SJCRH30 (cell line): ENCODE measurements at regions not wholly inside any gene's neighbourhood (a gene's known extent, or its start where the extent isn't known, plus 50 kb on each side); places are given as distances from the start of the nearest gene placed in this dataset.
A peak's percentile ranks its signal among the peaks of the same experiment; 100 is the strongest.
"Not testable (repeated sequence)": the region's sequence is repeated elsewhere in the genome, so short reads cannot be mapped to it uniquely, and the experiment has no call there.

ENCODE experiments used
- DNase-seq, 2 experiments: peaks; one replicate each; pipeline ENCODE4 v3.0.0-alpha.2; 2015 to 2020
- H3K27ac ChIP-seq: fragments of 250-450 bp; sonication (Bioruptor Pico); 2 replicates; pipeline ENCODE4 v1.5.1; 2020; ENCODE audit warnings: mild to moderate bottlenecking, moderate library complexity
- H3K27me3 ChIP-seq: fragments of 250-450 bp; sonication (Bioruptor Pico); 2 replicates; pipeline ENCODE4 v1.5.1; 2020; ENCODE audit warnings: mild to moderate bottlenecking, moderate library complexity
- H3K36me3 ChIP-seq: fragments of 250-450 bp; sonication (Bioruptor Pico); 2 replicates; pipeline ENCODE4 v1.5.1; 2020; ENCODE audit warnings: mild to moderate bottlenecking, moderate library complexity
- H3K4me1 ChIP-seq: fragments of 250-450 bp; sonication (Bioruptor Pico); 2 replicates; pipeline ENCODE4 v1.5.1; 2020; ENCODE audit warnings: mild to moderate bottlenecking, moderate library complexity
- H3K4me3 ChIP-seq: fragments of 250-450 bp; sonication (Bioruptor Pico); 2 replicates; pipeline ENCODE4 v1.5.1; 2020; ENCODE audit warnings: mild to moderate bottlenecking, moderate library complexity
- H3K9me3 ChIP-seq: fragments of 250-450 bp; sonication (Bioruptor Pico); replicated peaks from 2 replicates; pipeline ENCODE4 v1.5.1; 2020; ENCODE audit warnings: mild to moderate bottlenecking, moderate library complexity

DNA sequence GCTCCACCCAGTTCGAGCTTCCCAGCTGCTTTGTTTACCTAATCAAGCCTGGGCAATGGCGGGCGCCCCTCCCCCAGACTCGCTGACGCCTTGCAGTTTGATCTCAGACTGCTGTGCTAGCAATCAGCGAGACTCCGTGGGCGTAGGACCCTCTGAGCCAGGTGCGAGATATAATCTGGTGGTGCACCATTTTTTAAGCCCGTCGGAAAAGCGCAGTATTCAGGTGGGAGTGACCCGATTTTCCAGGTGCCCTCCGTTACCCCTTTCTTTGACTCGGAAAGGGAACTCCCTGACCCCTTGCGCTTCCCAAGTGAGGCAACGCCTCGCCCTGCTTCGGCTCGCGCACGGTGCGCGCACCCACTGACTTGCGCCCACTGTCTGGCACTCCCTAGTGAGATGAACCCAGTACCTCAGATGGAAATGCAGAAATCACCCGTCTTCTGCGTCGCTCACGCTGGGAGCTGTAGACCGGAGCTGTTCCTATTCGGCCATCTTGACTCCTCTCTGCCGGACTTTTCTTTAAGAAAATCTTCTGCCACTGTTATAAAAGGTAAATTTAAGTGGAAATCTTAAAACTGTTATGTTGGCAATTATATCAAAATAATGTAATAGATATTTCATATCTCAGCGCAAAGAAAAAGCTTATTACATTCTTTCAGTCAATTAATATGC, 313.5 kb upstream of the FSIP2 start:
- not testable (repeated sequence) for DNase-seq, H3K4me3 ChIP-seq, H3K9me3 ChIP-seq, H3K27ac ChIP-seq, H3K4me1 ChIP-seq, H3K36me3 ChIP-seq, H3K27me3 ChIP-seq

DNA sequence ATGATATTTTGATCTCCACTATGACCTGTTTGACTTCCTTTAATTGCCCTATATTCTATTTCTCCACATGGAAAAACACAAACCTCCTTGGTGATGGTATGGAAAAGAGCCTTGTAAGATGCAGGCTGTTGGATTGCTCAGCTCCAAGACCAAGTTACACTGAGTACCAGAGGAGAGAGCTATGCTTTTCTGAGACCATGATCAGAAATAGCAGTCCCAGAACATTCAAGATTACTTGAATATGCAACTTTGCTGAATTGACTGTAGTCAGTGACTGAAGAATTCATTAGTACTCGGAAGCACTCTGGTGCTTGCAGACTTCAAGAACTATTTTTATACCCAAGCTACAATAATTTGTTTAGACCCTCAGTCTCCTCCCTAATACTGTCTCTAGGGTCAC, 310.6 kb upstream of the FSIP2 start:
- no peaks in the 10 kb centered on the region; the same call in 1 of the 2 replicates for H3K9me3 ChIP-seq

DNA sequence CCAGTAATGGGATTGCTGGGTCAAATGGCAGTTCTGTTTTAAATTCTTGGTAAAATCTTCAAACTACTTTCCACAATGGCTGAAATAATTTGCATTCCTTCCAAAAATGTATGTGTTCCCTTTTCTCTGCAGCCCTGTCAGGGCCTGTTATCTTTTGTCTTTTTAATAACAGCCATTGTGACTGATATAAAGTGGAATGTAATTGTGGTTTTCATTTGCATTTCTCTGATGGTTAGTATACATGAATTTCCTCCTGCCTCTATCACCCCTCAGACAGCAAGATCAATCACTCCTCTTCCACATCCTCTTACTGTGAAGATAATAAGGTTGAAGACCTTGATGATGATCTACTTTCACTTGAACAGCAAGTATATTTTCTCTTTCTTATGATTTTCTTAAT, 304.8 kb upstream of the FSIP2 start:
- Histone ChIP-seq H3K27ac (no peak overlapping the region), H3K4me1 (no peaks in the 10 kb centered on the region), H3K27me3 (no peaks in the 10 kb centered on the region), H3K36me3 (no peaks in the 10 kb centered on the region), H3K4me3 (no peak overlapping the region), H3K9me3 (no peaks in the 10 kb centered on the region)
- no peak for DNase-seq

More for the DNA sequence above, 310.6 kb upstream of the FSIP2 start:
- no peaks in the 10 kb centered on the region for H3K36me3 ChIP-seq
- no peaks in the 10 kb centered on the region for H3K27me3 ChIP-seq
- no peaks in the 10 kb centered on the region for H3K4me1 ChIP-seq
- DNase-seq, result no peak
- H3K4me3 ChIP-seq, result no peak overlapping the region
- H3K27ac ChIP-seq, result no peak overlapping the region

DNA sequence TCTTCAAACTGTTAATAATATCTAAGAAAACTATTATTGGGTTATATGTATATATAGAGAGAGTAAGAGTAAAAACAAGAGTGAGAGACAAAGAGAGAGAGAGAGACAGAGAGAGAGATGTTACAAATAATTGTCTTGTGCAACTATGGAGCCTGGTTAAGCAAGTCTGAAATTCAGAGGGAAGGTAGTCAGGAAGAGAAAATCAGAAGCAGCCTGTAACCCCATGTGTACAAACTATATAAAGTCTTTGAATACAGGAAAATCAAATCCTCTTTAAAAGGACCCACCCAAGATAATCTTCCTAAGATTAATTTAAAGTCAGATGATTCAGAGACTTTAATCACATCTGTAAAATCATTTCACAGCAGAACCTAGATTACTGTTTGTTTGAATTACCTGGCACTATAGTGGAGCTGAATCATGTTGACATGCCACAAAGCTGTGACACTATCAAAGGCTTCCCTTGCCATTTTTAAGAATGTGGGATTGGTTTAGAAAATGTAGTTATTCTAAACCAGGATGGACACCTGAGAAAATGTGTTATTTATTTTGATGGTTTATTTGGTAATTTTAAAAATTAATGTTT, 301.7 kb upstream of the FSIP2 start:
- Histone ChIP-seq H3K4me3 (no peak overlapping the region), H3K4me1 (no peaks in the 10 kb centered on the region), H3K36me3 (no peaks in the 10 kb centered on the region), H3K27me3 (no peaks in the 10 kb centered on the region), H3K9me3 (no peaks in the 10 kb centered on the region), H3K27ac (no peak overlapping the region)
- no peak for DNase-seq

DNA sequence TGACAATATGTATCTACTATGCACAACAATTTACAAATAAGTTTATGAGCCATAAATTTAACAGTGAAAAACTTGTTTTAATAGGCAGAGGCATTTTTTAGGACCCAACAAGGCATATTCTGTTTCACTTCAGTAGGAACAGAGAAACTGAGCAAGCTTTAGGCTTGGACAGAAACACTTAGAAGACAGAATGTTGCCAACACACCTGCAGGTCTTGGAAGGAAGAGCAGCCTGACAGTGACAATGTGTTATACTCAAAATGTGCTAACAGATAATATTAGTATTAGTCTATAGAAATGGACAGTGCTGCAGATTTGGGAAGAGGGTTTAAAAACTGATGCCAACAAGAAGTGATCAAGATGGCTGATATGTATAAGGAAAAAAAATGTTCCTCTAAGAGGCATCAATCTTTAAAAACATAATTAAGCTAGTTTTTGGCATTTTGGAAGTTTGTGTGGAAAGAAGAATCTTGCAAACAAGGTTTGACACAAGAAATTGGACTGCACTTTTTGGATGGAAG, 297.1 kb upstream of the FSIP2 start:
- no peak overlapping the region for H3K27ac ChIP-seq
- no peaks in the 10 kb centered on the region for H3K9me3 ChIP-seq
- H3K4me3 ChIP-seq, result no peak overlapping the region
- DNase-seq, result no peak
- H3K36me3 ChIP-seq, result no peaks in the 10 kb centered on the region
- no peaks in the 10 kb centered on the region for H3K27me3 ChIP-seq
- H3K4me1 ChIP-seq, result no peaks in the 10 kb centered on the region

DNA sequence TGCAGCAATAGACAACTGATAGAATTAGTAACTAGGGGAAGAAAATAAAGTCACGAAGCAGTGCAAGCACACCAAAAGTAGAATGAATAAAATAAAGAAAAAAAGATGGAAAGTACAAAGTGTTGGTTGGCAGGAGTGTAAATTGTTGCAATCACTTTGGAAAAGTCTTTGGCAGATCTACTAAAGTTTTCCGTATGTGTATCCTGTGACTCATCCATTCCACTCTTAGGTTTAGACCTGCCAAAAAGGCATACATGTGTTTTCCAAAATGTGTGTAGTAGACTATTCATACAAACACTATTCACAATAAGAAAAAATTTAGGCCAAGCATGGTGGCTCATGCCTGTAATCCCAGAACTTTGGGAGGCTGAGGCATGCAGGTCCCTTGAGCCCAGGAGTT, 282.1 kb upstream of the FSIP2 start:
- H3K4me1 ChIP-seq, result no peaks in the 10 kb centered on the region
- DNase-seq, result no peak
- no peak overlapping the region for H3K4me3 ChIP-seq
- H3K9me3 ChIP-seq, result no peaks in the 10 kb centered on the region
- H3K27me3 ChIP-seq, result no peaks in the 10 kb centered on the region
- no peaks in the 10 kb centered on the region for H3K36me3 ChIP-seq
- no peak overlapping the region for H3K27ac ChIP-seq

DNA sequence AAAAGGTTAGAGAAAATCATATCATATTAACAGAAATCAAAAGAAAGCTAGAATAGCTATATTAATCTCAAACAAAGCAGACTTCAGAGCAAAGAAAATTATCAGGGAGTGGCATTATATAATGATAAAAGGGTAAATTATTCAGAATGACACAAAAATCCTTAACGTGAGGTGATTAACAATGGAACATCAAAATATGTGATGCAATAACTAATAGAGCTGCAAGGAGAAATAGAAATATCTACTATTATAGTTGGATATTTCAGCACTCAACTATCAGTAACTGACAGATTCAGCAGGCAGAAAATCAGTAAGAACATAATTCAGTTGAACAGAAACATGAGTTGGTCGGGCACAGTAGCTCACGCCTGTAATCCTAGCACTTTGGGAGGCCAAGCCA, 275.1 kb upstream of the FSIP2 start:
- no peak for DNase-seq
- Histone ChIP-seq H3K27me3 (no peaks in the 10 kb centered on the region), H3K36me3 (no peaks in the 10 kb centered on the region), H3K4me3 (no peak overlapping the region), H3K9me3 (no peaks in the 10 kb centered on the region), H3K27ac (no peak overlapping the region), H3K4me1 (no peaks in the 10 kb centered on the region)

DNA sequence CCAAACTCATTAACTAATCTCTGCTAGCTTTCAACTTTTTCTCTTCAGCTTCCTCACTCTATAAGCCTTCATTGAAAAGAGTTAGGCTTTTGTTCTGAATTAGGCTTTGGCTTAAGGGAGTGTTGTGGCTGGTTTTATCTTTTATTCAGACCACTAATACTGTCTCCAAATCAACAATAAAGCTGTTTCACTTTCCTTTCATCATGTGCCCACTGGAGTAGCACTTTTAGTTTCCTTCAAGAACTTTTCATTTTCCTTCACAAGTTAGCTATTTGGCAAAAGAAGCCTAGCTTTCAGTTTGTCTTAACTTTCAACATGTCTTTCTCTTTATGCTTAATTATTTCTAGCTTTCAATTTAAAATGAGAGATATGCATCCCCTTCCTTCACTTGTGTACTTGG, 271.7 kb upstream of the FSIP2 start:
- Histone ChIP-seq H3K36me3 (no peaks in the 10 kb centered on the region), H3K27ac (no peak overlapping the region), H3K9me3 (no peaks in the 10 kb centered on the region), H3K4me1 (no peaks in the 10 kb centered on the region), H3K27me3 (no peaks in the 10 kb centered on the region), H3K4me3 (no peak overlapping the region)
- DNase-seq, result no peak

DNA sequence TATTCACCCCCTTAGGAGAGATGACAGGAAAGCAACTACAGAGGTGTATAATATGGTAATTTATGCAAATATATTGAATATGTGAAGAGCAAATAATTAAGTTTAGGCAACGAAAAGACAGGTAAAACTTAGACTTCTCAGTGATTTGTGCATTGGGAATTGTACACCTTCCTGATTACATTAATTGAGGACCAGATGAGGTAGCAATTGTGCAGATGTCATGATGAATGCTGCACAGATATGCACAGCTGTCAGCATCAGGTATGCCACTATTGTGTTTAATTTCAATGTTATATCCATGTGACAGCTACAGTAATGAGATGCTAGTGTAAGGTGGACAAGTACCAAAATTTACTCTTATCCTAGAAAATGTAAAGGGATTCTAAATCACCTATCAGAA, 267.2 kb upstream of the FSIP2 start:
- Histone ChIP-seq H3K36me3 (no peaks in the 10 kb centered on the region), H3K27ac (no peak overlapping the region), H3K4me1 (no peaks in the 10 kb centered on the region), H3K27me3 (no peaks in the 10 kb centered on the region), H3K4me3 (no peak overlapping the region), H3K9me3 (no peaks in the 10 kb centered on the region)
- no peak for DNase-seq

DNA sequence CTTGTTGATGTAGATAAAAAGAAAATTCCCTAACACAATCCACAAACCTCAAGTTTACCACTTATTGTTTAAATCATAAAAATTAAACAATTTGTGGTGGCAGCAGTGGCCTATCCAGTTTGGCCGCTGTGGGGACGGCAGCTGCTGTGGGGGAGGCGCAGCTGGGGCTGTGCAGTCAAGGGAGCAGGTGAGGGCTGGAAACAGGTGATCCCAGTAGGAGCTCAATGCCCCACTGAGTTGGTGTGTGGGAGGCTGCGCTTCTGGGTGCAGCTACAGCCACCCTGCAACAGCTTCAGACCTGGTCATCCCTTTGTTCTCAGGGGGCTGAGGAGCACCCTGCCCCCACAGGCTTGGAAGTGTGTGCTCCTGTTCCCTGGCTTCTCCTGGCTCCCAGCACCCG, 266.0 kb upstream of the FSIP2 start:
- Histone ChIP-seq H3K4me3 (no peak overlapping the region), H3K27ac (no peak overlapping the region), H3K9me3 (no peaks in the 10 kb centered on the region), H3K27me3 (no peaks in the 10 kb centered on the region), H3K4me1 (no peaks in the 10 kb centered on the region), H3K36me3 (no peaks in the 10 kb centered on the region)
- DNase-seq, result peak; percentile 76

DNA sequence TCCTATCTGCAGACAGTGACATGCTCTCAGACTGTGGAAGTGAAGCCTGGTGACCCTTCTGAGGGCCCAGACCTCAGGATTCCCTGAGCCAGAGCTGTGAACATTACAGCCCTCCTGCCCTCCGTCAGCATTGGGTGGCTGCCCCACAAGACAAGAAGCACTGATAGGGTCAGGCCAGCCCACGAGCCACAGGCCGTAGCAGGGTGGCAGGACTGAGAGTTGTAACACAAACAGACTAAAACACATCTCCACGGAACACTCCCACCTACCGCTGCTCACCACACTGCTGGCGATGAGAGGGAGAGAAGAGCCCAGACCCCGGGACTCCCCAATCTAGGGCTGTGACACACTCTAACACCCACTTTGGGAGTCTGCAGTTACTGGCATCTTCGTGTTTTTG, 264.8 kb upstream of the FSIP2 start:
- Histone ChIP-seq H3K9me3 (no peaks in the 10 kb centered on the region), H3K4me3 (no peak overlapping the region), H3K27ac (no peak overlapping the region), H3K4me1 (no peaks in the 10 kb centered on the region), H3K36me3 (no peaks in the 10 kb centered on the region), H3K27me3 (no peaks in the 10 kb centered on the region)
- DNase-seq, result no peak

DNA sequence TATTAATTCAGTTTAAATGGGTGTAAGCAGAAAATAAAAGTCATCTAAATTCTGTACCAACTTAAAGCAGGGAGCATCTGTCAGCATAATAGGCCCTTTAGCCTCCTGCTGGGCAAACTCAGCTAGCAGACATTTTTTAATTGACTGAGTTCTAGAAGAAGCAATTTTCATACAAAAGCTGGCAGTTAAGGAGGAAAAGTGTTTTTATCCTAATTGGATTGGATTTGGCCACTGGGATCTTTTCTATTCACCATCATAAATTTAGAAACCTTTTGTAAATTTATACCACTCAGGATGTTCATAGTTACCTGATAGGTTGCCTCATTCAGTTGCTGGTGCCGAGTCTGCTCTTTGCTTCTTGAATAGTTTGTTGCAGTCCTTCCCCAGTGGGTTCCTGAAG, 262.7 kb upstream of the FSIP2 start:
- Histone ChIP-seq H3K27ac (no peak overlapping the region), H3K9me3 (no peaks in the 10 kb centered on the region), H3K27me3 (no peaks in the 10 kb centered on the region), H3K36me3 (no peaks in the 10 kb centered on the region), H3K4me3 (no peak overlapping the region), H3K4me1 (no peaks in the 10 kb centered on the region)
- no peak for DNase-seq

DNA sequence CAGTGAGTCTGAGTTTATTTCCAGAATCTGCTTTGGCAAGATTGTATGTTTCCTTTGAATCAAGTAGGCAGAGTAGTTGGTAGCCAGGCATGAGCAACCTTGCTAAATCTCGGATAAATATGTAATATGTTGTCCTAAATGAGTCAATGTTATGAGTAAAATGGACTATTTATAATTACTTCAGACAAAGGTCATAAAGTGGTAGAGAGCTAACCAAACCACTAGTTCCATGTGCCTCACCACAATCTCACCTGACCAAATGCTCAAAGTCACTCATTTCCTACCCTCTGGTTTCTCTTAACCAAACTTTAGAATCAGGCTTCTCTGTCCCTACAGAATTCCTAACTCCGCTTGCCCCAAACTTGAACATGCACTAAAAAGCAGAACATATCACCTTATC, 261.2 kb upstream of the FSIP2 start:
- H3K9me3 ChIP-seq, result no peaks in the 10 kb centered on the region
- H3K27me3 ChIP-seq, result no peaks in the 10 kb centered on the region
- no peak for DNase-seq
- no peak overlapping the region for H3K4me3 ChIP-seq
- H3K27ac ChIP-seq, result no peak overlapping the region
- H3K4me1 ChIP-seq, result no peaks in the 10 kb centered on the region
- H3K36me3 ChIP-seq, result no peaks in the 10 kb centered on the region

DNA sequence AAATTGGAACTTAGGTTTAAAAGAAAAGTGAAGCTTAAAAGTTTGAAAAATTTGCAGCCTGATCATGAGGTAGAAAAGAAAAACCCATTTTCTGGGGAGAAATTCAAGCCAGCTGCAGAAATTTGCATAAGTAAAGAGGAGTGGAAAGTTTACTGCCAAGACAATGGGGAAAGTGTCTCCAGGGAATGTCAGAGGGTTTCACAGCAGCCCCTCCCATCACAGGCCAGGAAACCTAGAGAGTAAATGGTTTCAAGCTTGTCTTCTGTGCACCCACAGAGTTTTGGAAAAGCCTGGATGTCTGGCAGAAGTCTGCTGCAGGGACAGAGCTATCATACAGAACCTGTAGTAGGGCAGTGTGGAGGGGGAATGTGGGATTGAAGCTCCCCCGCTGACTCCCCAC, 254.0 kb upstream of the FSIP2 start:
- H3K4me3 ChIP-seq, result no peak overlapping the region
- H3K27ac ChIP-seq, result no peak overlapping the region
- no peaks in the 10 kb centered on the region for H3K4me1 ChIP-seq
- no peaks in the 10 kb centered on the region for H3K9me3 ChIP-seq
- no peak for DNase-seq
- H3K27me3 ChIP-seq, result no peaks in the 10 kb centered on the region
- no peaks in the 10 kb centered on the region for H3K36me3 ChIP-seq

DNA sequence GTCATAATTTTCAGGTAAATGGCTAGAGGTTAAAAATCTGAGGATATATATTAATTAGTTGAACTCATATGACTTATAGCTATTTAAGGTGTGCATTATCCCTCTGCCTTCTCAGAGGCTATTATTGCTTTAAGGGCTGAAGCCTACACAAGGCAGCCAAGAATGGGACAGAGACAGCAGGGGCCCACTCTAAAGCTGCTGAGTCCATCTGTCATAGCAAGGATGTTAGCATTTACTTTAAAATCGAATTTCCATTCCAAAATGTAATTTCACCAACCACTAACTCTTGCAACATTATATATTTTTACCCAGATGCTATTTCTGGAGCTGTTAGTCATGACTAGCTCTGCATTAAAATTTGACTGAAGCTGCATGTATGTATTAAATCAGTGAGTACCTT, 236.3 kb upstream of the FSIP2 start:
- DNase-seq, result no peak
- no peak overlapping the region for H3K27ac ChIP-seq

DNA sequence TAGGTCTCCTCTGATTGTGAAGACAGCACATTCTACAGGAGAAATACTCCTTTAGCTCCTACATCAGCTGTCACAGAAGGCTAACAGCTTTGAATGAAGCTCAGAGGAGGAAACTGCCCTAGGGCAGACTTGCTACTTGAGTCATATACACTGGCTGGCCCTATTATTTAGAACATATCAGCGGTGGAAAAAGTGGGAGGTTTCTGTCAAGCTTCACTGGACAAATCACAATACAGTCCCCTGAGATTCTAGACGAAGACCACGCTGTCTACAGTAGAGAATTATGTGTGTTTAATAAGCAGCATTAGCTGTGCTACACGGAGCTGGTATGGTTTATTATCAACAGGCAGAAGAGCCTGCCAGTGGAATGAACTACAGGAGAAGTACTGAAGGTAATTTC, 230.9 kb upstream of the FSIP2 start:
- peaks cover 21% of the 10 kb centered on the region; the same call in 1 of the 2 replicates for H3K9me3 ChIP-seq
- no peak overlapping the region for H3K4me3 ChIP-seq
- no peaks in the 10 kb centered on the region for H3K27me3 ChIP-seq
- DNase-seq, result peak; percentile 31 to 48
- H3K36me3 ChIP-seq, result no peaks in the 10 kb centered on the region
- no peaks in the 10 kb centered on the region for H3K4me1 ChIP-seq
- no peak overlapping the region for H3K27ac ChIP-seq

More for the DNA sequence above, 236.3 kb upstream of the FSIP2 start:
- Histone ChIP-seq H3K4me3 (no peak overlapping the region), H3K9me3 (no peaks in the 10 kb centered on the region), H3K36me3 (no peaks in the 10 kb centered on the region), H3K4me1 (no peaks in the 10 kb centered on the region), H3K27me3 (no peaks in the 10 kb centered on the region)
